ENCODE measurements at regions not wholly inside any gene's neighbourhood (a gene's known extent, or its start where the extent isn't known, plus 50 kb on each side); places are given as distances from the start of the nearest gene placed in this dataset.
A peak's percentile ranks its signal among the peaks of the same experiment; 100 is the strongest.
"Not testable (repeated sequence)": the region's sequence is repeated elsewhere in the genome, so short reads cannot be mapped to it uniquely, and the experiment has no call there.

DNA sequence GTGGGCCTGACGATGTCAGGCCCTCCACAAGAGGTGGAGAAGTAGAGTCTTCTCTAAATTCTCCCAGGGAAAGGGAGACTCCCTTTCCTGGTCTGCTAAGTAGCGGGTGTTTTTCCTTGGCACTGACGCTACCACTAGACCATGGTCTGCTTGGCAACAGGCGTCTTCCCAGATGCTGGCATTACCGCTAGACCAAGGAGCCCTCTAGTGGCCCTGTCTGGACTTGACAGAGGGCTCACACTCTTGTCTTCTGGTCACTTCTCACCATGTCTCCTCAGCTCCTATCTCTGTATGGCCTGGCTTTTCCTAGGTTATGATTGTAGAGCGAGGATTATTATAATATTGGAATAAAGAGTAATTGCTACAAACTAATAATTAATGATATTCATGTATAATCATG is 51.1 kb upstream of the RASSF6 start:
- DNase-seq, result not testable (repeated sequence)

DNA sequence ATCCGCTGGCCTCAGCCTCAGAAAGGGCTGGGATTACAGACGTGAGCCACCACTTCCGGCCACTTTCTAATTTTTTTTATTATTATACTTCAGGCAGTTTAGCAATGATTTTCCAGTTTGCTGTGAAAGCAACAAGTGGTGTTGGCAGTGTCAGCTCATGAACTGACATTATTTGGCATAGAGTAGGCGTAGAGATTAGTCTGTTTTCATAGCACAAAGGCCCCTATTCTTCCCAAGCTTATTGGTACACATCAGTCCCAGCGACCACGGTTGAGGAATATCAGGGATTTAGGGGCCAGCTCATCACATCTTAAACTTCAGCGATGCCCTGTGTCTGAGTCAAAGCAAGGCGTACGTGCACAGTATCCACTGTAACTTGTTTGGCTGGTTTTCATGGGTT is 53.0 kb upstream of the RASSF6 start:
- DNase-seq, result no peak

DNA sequence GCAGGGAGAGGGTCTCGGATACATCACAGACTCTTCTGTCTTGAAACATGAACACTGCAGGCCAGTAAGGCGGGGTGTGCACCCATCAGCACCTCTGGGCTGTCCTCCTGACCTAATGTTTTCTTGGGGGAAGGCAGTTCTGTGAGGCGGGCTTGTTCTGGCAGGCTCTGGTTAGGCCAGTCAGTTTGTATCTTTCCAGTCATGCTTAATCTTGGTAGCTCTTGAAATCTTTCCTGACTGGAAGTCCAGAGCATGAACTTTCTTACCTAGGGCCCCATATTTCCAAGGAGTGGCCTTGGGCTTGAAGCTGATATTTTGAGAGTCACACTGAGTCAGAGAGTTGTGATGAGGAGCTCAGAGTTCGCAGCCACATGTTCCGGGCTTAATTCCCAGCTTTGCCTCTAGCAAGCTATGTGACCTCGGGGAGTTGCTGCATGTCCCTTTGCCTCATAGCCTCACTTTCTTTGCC is 54.2 kb upstream of the RASSF6 start:
- no peak for DNase-seq

DNA sequence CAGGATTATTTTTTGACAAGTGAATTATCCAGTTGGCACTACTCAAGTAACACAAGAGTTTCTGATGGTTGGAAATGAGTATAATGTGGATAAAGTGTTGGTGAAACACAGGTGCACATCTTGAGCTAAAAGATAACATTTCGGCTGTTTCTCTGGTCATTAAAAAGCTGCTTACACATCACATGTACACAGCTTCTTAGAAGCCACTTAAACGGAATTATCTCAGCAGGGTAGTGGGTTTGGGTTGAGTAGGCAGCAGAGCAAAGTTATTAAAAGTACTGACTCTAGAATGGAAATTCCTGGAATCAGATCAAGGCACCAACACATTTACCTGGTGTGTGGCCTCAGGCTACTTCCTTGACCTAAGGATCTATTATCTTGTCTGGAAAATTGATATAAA is 55.4 kb upstream of the RASSF6 start:
- no peak for DNase-seq

DNA sequence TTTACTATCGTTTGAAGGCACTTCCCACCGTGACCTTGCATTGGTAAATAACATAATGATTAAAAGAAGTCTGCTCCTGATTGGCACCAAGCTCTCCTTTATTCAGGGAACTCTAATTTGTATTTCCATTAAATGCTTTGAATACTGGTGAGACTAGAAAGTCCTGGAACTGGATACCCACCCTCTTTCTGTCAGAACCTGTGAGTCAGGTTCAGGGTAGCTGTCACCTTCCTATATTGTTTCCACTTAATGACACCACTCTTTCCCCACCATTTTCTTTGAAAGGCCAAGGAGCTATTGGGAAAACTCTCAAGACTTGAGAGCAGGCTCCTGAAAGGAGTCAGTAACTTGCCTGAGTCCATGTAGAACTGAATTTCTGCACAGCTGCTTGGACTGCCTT is 55.9 kb upstream of the RASSF6 start:
- no peak for DNase-seq

DNA sequence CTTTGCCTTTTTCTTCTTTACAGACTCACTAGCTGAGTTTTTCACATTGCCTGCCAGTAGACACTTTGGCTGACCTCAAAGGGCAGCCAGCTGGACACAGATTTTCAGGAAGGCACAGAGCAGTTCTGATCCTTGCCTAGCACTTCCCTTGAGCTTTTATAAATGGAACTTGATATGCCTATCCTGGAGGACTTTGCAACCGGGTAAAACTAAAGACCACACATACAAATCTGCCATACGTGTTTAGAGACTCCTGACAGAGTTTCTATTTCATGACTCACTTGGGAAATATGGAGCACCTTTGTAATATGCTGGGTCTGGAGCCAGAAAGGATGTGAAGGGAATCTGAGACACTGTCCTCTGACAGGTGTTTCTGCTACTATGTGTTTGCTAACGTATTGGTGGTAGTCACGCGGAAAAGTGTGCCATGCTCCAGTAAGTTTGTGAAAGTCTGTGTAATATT is 56.7 kb upstream of the RASSF6 start:
- peak; percentile 46 for DNase-seq

DNA sequence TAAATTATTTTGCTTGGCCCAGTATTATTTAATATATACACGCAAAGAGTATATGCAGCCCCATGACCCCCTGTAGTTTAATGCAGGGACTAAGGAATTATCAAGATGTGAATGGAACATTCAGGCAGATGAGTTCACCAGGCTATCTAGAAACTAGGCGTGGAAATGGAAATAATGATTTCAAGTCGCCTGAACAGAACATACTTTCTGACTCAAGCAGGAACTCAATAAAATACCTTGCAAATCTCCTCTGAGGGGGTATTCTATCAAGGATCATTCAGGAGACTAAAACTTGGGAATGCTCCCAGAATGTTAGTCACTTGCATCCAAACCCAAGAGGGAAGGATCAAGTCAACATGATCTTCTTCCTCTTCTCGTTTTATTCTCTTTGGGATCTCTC is 59.6 kb upstream of the RASSF6 start:
- no peak for DNase-seq

DNA sequence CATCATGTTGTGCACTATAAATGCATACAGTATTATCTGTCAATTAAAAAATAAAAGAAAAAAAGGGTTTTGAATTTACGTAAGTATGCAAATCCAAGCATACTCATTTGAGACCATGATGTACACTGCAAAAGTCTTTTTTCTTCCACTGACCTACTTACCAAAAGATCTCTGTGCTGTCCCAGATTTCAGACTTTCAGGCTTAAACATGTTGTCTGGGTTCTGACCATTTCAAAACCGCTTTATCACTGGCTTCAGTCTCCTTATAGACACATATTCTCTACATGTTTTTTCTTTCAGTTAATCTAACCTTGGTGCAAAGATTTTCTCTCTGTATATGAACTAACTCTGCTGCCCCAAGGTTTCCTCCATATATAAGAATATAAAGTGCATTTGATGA is 58.6 kb upstream of the CXCL8 start:
- DNase-seq, result no peak

DNA sequence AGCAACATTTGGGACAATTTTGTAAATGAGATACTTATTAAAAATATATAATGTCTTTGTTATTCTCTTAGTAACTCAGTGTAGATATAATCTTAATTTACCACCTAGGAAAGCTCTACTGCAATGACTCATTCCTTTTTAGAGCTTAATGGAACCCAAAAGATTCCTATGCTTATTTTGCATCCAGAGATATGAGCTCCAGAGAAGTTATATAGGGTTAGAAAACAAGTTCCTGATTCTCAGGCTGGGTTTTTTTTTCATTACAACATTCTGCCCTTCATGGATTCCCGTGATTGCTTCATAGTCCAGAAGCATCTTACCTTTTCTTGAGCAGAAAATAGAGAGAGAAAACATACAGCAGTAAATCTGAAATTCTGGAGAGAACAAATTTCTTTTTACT is 57.9 kb upstream of the CXCL8 start:
- no peak for DNase-seq

DNA sequence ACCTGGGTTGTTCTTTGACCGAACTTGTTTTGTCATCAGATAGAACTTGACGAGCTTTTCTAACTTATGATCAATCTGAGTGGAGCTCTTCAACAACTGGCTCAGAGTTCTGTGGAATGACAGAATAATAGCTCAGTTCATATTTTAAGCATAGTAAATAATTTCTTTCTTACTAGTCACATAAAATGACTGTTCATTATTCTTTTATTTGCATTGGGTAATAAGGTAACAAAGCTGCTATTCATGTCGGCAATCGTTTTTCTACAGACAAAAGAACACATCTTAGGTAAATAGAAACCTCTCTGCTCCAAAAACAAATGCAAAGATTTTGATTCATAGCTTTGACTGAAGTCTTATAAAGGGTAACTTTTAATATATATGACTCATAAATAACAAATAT is 57.3 kb upstream of the CXCL8 start:
- DNase-seq, result no peak

DNA sequence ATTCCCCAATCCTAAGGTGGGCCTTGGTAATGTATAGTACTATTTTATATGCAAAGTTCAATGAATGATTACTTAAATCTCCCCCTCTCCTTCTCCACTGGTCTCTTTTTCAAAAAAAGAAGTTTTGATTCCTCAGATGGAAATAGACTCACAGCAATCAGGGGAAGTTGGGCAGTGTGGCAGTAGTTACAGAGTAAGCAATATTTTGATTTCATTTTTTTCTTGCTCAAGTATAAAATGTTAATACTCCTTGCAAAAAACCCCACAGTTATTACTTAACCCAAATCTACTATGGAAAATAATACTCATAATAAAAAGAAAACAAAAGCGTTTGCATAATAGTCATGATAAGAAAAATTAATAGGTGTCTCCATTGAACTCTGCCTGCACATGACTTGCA is 56.9 kb upstream of the CXCL8 start:
- DNase-seq, result no peak

DNA sequence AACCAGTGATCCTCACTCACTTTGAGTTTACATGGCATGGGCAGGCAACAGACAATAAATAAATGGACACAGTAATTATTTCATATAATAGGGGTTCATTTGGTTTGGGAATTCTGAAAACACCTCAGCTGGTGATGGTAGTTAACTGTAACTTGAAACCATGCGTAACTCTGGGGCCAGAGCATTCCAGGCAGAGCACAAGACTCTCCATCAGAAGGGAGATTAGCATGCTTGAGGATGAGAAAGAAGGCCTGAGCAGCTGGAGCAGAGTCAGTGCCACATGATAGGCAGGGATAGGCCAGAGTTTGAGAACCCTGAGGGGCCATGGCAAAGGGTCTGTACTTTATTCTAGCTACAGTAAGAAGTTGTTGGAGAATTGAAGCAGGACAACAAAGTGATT is 56.3 kb upstream of the CXCL8 start:
- DNase-seq, result no peak

DNA sequence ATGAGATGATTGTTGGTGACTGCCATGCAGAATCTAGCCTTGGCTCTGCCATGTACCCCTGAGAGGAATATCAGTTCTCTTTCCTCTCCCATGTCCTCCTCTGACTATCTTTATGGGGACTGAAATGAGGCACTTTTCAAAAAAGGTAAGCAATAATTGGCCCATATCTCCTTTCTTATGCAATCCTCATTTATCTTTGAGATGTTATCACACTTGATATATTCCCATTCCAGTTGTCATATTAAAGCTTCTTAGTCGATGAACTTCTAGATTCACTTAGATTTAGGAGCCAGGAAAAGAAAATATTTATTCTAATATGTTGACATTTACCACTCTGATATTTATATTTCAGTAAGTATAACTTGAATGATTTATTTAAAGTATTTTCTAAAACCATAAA is 55.3 kb upstream of the CXCL8 start:
- DNase-seq, result no peak

DNA sequence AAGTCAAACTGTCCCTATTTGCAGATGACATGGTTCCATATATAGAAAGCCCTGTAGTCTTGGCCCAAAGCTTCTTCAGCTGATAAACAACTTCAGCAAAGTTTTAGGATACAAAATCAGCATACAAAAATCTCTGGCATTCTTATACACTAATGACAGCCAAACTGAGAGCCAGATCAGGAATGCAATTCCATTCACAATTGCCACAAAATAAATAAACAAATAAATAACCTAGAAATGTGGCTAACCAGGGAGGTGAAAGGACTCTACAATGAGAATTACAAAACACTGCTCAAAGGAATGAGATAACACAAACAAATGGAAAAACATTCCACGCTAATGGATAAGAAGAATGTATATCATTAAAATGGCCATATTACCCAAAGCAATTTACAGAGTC is 52.9 kb upstream of the CXCL8 start:
- DNase-seq, result no peak

DNA sequence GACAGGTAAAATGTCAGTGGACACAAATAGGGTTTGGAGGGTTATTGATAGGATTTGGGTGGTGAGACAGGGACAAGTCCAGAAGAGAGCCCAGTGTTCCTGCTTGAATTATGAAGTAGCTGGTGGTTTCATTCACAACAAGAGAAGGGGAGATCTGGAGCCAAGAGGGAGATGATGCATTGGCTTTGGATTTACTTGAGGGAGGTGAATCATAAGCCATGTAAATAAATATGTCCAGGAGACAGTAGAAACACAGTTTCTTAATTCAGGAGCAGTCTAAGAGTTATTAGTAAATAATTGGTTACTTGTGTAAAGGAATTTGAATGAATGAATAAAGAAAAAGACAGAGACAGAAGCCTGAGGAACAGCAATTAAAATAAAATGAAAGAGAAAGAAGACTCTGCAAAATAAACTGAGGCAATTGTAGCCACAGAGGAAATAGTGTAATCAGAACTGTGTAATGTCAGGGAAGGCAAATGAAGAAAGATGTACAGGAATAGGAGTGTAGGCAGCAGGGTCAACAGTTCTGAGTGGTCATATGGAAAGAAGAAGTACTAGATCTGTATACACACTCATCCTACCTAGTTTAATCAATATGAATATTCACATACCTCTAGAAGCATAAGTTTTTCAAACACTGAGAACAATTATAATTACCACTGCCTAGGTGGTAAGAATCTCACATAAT is 50.2 kb upstream of the CXCL8 start:
- no peak for DNase-seq

All from right kidney (tissue), 1 donor.